CD4-positive, alpha-beta T cell treated with Interleukin-4 for 1 hour (primary cell): ENCODE measurements at regions not wholly inside any gene's neighbourhood (a gene's known extent, or its start where the extent isn't known, plus 50 kb on each side); places are given as distances from the start of the nearest gene placed in this dataset.
A peak's percentile ranks its signal among the peaks of the same experiment; 100 is the strongest.
"Not testable (repeated sequence)": the region's sequence is repeated elsewhere in the genome, so short reads cannot be mapped to it uniquely, and the experiment has no call there.

ENCODE experiments used
- DNase-seq, 2 donors: peaks; one replicate each; pipeline ENCODE4 v3.0.0-alpha.2; 2020 to 2022

DNA sequence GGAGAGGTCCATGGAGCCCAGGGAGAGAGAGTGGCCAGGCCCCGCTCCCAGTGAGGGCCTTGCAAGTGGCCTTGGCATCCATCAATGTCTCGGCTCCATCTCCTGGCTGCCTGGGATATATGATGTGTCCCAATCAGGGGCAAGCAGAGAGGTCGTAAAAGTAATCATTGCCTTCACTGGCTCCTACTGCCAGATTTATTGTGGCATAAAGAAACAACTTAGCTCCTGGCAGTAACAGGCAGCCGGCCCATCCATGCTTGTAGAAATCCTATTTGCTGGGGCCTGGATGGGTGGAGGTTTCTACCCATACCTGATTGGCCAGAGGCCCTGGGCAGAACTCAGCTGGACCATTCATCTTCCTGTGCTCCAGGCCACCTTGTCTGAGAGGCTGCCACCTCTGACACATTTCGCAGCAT, 272.6 kb downstream of the MATN1 start:
- no peak for DNase-seq

DNA sequence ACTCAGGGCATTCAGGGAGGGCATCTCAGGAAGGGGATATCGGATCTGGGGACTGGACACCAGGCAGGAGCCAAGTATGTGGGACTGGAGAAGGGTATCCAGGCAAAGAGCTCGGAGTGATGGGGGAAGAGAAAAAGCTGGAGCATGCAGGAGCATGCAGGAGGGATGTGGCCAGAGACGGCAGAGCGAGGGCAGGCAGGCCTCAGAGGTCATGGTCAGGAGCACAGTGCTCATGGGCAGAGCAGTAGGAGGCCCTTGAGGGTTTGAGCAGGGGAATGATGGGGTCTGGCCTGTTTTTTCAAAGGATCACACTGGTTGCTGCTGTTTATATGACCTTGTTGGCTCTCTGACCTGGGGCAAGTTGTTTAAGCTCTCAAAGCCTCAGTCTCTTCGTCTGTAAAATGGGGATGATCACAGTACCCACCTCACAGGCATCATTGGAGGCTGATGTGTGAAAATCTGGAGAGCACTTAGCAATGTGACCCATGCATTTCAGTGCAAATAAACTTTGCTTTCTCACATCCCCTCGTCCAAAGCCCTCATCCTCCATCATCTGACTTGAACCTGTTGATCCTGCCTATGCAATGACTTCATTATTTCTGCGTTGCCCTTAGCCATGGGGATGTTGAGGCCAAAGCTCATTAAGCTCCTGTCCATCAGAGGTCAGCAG, 273.1 kb downstream of the MATN1 start:
- no peak for DNase-seq

- DNase-seq = no peak
Observed at GRCh38 chr1:30449428-30450147, 273.8 kb downstream of the MATN1 start.

GRCh38 chr1:30449003-30449402, 274.4 kb downstream of the MATN1 start:
- no peak for DNase-seq

DNA sequence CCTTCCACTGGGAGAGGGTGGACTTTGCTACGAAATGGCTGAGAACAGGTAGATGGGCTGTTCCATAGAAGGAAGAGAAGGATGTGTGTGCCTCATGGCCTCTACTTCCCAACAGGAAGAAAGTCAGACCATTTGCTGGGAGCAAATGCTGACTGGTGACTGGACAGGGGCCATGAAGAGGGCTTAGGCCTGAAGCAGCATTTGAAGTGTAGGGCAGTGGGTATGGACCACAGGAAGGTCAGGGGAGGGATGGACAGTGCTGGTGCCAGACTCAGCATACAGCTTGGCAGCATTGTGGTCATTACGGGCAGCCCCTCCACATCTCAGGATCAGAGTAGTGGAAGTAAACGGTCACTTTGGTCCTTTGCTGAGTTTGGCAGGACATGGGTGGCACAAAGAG, 275.7 kb downstream of the MATN1 start:
- no peak for DNase-seq

- DNase-seq = no peak
Observed at GRCh38 chr1:30447080-30447479, 276.3 kb downstream of the MATN1 start.

DNA sequence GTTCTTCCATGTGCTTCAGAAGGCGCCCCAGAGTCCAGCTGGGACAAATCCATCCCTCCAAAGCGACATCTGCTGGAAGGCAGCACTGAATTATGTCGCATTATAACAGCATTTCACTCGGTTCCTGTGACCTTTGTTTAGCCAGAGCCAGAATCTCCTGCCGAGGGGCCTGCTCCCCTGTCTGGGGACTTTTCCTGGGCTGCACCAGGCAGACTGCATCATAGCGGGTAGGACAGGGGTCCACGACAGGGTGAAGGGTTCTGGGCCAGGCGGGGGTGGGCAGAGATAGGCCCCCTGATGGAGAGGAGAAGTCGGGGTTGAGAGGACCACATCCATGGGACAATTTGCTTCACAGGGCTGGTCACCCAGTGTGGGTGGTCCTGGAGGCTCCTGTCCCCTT, 276.9 kb downstream of the MATN1 start:
- DNase-seq = no peak

DNA sequence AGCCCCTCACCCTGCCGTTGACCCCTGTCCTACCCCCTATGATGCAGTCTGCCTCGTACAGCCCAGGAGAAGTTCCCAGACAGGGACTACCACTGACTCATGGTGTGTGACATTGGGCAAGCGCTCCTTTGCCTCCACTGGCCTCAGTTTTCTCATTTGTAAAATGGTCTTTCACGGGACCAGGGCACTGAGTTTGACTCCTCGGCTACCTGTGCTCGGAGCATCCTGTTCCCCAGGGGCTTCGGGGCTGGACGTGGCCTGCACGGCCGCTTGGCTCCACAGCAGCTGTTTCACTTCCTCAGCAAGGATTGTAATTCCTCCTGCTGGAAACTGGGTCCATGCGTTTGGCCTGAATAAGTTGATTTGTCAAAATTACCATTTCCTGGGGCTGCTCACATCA, 277.3 kb downstream of the MATN1 start:
- no peak for DNase-seq

- no peak for DNase-seq
Observed at GRCh38 chr1:30445449-30445848, 277.9 kb downstream of the MATN1 start.

- no peak for DNase-seq
Observed at GRCh38 chr1:30444850-30445249, 278.5 kb downstream of the MATN1 start.

GRCh38 chr1:30444401-30444800, 279.0 kb downstream of the MATN1 start:
- DNase-seq = no peak

- DNase-seq = not testable (repeated sequence)
Observed at GRCh38 chr1:30438274-30438673, 285.1 kb downstream of the MATN1 start.

GRCh38 chr1:30437059-30437576, 286.3 kb downstream of the MATN1 start:
- no peak for DNase-seq

DNA sequence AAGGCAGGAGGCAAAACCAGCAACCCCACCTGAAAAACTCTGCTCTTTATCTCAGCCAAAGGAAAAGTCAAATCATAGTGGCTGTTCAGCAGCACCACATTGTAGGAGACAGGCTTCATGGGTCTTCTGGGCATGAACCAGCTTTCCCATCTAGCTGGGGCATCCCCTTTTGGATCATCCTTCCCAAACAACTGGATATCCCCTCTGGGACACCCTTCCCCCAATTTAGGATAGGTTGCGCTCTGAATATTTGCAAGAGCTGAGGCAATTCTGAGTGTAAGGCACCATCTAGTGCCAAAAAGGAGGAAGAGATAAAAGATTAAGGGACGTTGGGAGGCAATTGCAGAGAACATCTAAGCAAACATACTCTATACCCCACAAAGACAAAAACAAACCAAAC, 295.8 kb downstream of the MATN1 start:
- no peak for DNase-seq

GRCh38 chr1:30425046-30425445, 298.3 kb downstream of the MATN1 start:
- no peak for DNase-seq

DNA sequence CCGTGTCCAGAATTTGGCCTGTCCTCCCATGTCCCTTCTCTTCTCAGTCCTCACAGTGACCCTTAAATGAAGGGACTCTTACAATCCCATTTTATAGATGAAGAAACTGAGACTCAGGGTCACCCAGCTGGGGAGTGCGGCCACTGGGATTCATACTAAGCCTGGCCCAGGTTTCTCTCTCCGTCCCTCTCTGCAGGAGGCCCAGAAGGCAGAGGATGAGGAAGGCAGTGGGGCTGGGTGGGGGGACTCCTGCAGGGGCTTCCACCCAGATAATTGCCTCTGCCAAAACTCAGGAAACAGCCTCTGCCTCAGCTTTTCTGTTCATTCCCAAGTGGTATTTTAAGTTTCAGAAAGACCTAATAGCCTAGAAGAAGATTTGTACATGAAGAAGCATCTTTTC, 299.8 kb downstream of the MATN1 start:
- DNase-seq = peak in 1 of 2 donors; percentile 4

- DNase-seq = peak in 1 of 2 donors; percentile 5
Observed at GRCh38 chr1:30422251-30422650, 301.1 kb downstream of the MATN1 start.

DNA sequence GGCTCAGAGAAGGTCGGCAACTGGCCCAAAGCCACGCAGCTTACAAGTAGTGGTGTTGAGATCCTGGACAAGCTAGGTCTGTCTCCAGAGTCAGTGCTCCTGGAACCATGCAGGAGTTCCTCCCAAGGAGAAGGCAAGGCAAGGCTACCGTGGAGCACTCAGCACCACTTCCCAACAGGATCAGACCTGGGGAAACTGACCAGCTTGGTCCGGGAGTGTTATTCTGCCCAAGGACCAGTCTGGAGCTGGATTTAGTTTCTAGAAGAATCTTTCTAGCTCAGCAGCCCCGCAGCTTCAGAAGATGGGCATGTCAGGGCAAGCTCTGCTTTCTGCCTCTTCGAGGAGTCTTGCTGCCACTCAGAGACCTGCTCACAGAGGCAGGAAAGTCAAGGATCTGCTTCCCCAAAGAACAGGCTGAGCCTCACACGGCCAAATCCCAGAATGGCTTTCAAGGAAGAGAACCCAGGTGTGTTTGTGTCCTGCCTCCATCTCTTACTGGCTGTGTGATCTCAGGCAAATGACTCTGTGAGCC, 302.8 kb downstream of the MATN1 start:
- DNase-seq = peak in 1 of 2 donors; percentile 7

DNA sequence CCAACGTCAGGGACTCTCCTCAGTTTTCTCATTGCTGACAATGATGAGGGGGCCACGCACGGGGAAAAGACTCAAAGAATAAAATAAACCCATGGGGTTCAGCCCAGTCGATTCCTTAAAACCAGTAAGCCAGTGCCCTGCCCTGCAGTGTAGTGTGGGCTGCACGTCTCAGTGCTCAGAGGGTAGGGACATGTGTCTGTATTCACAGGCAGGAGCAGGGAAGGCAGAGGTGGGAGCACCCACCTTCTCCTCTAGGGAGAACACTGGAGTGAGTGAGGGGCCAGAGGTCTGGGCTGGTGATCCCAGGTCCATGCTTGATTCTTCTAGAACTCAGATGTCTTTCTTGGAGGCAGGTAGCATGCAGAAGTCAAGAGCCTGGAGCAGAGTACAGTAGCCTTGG, 303.6 kb downstream of the MATN1 start:
- DNase-seq = no peak

DNA sequence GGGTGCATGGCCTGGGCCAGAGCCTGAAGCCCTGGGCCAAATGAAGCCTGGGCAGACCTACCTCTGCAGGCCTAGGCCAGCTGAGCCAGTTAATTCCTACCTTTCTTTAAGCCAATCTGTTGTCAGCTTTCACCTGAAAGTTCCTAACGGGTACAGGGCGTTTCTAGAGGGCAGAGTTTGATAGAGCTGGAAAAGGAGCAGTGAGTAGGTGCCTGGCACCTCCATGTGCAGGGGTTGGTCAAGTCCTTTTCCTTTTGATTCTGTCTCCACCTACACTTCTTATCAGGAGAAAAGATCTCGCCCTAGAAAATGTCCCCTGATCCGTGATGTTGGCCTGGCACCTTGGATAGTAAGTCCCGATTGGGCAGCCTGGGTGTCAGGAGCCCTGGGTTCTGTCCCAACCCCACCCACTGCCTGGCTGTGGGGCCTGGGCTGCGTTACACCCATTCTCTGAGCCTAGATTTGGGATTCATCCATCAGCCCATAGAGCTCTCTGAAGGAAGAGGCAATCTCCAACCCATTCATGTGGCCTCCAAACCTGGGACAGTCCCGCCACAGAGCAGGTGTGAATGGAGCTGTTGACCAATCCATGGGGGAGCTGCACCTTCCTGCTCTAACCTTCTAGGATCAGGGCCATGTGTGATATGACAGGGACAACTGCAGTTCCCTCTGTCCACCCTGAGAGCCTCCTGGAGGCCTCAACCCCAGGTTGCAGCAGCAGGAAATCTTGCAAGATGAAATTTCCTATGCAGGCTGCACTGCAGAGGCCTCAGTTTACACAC, 304.3 kb downstream of the MATN1 start:
- DNase-seq = peak in 1 of 2 donors; percentile 6

GRCh38 chr1:30418061-30418938, 305.1 kb downstream of the MATN1 start:
- DNase-seq = peak in 1 of 2 donors; percentile 3

GRCh38 chr1:30417701-30418046, 305.7 kb downstream of the MATN1 start:
- DNase-seq = peak in 1 of 2 donors; percentile 8
